Left lung (tissue), 4 donors: ENCODE measurements at regions not wholly inside any gene's neighbourhood (a gene's known extent, or its start where the extent isn't known, plus 50 kb on each side); places are given as distances from the start of the nearest gene placed in this dataset.
A peak's percentile ranks its signal among the peaks of the same experiment; 100 is the strongest.

Experiments used
- ATAC-seq: fragments of 200-7000 bp; cut with Tn5 transposase; one replicate; pipeline ENCODE4 v1.9.1; 2020; ENCODE audit warnings: moderate library complexity
- DNase-seq, 4 donors: peaks; one replicate each; pipeline ENCODE4 v3.0.0-alpha.2; 2013 to 2020
- H3K27ac ChIP-seq, 2 donors: fragments of 200-600 bp; sonication (generic) in 1 of 2; one replicate each; pipeline versions ENCODE4 v1.5.0 to v1.8.0; 2020 to 2021
- H3K27me3 ChIP-seq, 2 donors: fragments of 200-600 bp; sonication (generic) in 1 of 2; one replicate each; pipeline versions ENCODE4 v1.5.0 to v1.8.0; 2020 to 2021
- H3K36me3 ChIP-seq, 2 donors: fragments of 200-600 bp; sonication (generic) in 1 of 2; one replicate each; pipeline versions ENCODE4 v1.5.0 to v1.8.0; 2020 to 2021
- H3K4me1 ChIP-seq, 2 donors: fragments of 200-600 bp; one replicate each; pipeline ENCODE4 v1.8.0; 2021
- H3K4me3 ChIP-seq, 2 donors: fragments of 200-600 bp; sonication (generic) in 1 of 2; one replicate each; pipeline versions ENCODE4 v1.5.0 to v1.8.0; 2020 to 2021; ENCODE audit warnings: mild to moderate bottlenecking in 1 of 2
- H3K9me3 ChIP-seq, 2 donors: fragments of 200-600 bp; sonication (generic) in 1 of 2; one replicate each; pipeline versions ENCODE4 v1.5.0 to v1.8.0; 2020 to 2021
- intact Hi-C, 2 donors: fragments of 100-400 bp; cut with DNase I; formaldehyde crosslinking; loops; one replicate each; pipeline versions ENCODE4 v1.11.2 to v1.14.2; 2022
- TF ChIP-seq, protein P1 (sequence below), 2 donors: fragments of 200-600 bp; sonication (generic) in 1 of 2; IDR thresholded peaks; one replicate each; pipeline versions ENCODE4 v1.5.0 to v1.8.0; 2021; ENCODE audit warnings: antibody characterized with exemption in 2 of 2
- donor health status: DM: no; HTN: yes; CAD: no.
- donor health status: DM: no; HTN: no; CAD: no.

DNA sequence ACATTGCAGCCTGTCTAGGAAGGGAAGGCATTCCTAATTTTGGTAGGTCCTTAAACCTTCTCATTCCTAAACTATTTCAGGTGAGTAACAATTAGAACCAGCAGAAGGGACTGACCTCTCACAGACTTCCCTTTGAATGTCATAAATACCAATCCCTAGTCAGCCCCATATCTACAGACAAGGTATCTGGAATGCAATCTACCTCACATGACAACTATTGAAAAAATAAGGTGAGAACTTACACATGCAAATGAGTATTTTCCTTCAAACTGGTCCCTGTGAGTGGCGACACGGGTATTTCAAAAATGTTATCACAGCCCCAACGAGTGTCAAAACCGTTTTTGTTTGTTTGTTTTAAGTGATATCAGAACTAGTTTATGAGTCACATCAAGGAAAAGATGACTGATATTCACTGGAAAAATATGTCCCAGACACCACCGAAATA is 102.4 kb upstream of the VCX2 start:
- peak; percentile 83 for ATAC-seq
- H3K9me3 ChIP-seq, result no peaks in the 10 kb centered on the region
- intact Hi-C loops, result no loop called here
- no peaks in the 10 kb centered on the region for H3K4me1 ChIP-seq
- H3K36me3 ChIP-seq, result no peaks in the 10 kb centered on the region
- no peak overlapping the region for H3K4me3 ChIP-seq
- H3K27ac ChIP-seq, result no peak overlapping the region
- TF ChIP-seq, protein P1, sequence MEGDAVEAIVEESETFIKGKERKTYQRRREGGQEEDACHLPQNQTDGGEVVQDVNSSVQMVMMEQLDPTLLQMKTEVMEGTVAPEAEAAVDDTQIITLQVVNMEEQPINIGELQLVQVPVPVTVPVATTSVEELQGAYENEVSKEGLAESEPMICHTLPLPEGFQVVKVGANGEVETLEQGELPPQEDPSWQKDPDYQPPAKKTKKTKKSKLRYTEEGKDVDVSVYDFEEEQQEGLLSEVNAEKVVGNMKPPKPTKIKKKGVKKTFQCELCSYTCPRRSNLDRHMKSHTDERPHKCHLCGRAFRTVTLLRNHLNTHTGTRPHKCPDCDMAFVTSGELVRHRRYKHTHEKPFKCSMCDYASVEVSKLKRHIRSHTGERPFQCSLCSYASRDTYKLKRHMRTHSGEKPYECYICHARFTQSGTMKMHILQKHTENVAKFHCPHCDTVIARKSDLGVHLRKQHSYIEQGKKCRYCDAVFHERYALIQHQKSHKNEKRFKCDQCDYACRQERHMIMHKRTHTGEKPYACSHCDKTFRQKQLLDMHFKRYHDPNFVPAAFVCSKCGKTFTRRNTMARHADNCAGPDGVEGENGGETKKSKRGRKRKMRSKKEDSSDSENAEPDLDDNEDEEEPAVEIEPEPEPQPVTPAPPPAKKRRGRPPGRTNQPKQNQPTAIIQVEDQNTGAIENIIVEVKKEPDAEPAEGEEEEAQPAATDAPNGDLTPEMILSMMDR (IDR thresholded peaks at IDR 0.05), result no peak
- H3K27me3 ChIP-seq, result no peaks in the 10 kb centered on the region
- DNase-seq, result no peak

DNA sequence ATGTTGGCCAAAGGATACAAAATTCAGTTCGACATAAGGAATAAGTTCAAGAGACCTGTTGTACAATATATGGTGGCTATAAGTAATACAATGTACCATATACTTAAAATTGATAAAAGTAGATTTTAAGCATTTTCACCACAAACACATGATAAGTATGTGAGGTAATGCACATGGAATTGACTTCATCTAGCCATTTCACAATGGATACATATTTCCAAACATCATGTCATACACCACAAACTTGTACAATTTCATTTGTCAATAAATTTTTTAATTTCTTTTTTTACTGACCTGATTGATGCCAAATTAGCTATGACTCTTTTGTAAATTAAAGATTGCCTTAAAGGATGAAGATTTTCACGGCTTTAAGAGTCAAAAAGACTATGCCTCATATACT is 103.1 kb upstream of the VCX2 start:
- no peaks in the 10 kb centered on the region for H3K9me3 ChIP-seq
- H3K4me3 ChIP-seq, result no peak overlapping the region
- DNase-seq, result no peak
- intact Hi-C loops, result no loop called here
- ATAC-seq, result no peak
- no peaks in the 10 kb centered on the region for H3K4me1 ChIP-seq
- TF ChIP-seq, protein P1 (IDR thresholded peaks at IDR 0.05), result no peak
- H3K27ac ChIP-seq, result no peak overlapping the region
- no peaks in the 10 kb centered on the region for H3K36me3 ChIP-seq
- no peaks in the 10 kb centered on the region for H3K27me3 ChIP-seq

DNA sequence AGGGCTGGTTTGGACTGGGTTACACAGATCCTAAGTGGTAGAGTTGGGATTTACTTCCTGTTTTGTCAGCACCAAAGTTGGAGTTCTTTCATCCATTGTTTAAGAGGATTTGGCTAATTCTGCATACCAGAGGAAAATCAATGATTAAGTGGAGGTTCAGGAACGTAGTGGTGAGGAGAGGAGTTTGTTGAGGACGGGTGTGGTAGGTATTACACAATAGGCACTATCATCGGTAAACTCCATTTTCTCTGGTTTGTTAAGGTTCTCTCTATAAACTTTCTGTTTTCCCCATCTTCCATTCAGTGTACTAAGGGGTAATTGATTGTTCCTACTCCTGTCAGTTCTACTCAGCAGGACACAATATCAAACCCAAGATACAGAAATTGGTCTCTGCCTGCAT is 107.5 kb upstream of the VCX2 start:
- Histone ChIP-seq H3K9me3 (no peaks in the 10 kb centered on the region), H3K27me3 (no peaks in the 10 kb centered on the region), H3K36me3 (no peaks in the 10 kb centered on the region), H3K27ac (no peak overlapping the region), H3K4me3 (no peak overlapping the region), H3K4me1 (no peaks in the 10 kb centered on the region)
- TF ChIP-seq, protein P1 (IDR thresholded peaks at IDR 0.05), result no peak
- intact Hi-C loops, result no loop called here
- DNase-seq (no peak), ATAC-seq (no peak)

DNA sequence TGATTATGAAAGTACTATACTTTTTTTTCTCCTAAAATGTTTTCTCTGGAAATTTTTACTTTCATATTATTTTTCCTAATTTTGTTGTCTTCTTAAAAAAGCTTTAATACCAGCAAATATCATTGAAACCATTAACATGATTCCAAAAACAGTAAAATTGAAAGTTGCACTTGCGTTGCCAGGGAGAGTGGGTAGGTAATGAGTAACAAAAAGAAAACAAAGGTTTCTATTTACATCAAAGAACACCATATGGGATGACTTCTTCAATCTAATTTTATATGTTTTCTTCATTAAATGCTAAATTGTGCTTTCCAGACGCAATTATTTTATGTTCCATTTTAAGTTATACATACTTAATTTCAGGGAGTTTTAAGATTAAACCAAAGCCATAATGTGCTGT is 108.3 kb upstream of the VCX2 start:
- Histone ChIP-seq H3K27ac (no peak overlapping the region), H3K36me3 (no peaks in the 10 kb centered on the region), H3K4me1 (no peaks in the 10 kb centered on the region), H3K4me3 (no peak overlapping the region), H3K9me3 (no peaks in the 10 kb centered on the region), H3K27me3 (no peaks in the 10 kb centered on the region)
- ATAC-seq, result no peak
- TF ChIP-seq, protein P1 (IDR thresholded peaks at IDR 0.05), result no peak
- DNase-seq, result no peak
- intact Hi-C loops, result no loop called here

DNA sequence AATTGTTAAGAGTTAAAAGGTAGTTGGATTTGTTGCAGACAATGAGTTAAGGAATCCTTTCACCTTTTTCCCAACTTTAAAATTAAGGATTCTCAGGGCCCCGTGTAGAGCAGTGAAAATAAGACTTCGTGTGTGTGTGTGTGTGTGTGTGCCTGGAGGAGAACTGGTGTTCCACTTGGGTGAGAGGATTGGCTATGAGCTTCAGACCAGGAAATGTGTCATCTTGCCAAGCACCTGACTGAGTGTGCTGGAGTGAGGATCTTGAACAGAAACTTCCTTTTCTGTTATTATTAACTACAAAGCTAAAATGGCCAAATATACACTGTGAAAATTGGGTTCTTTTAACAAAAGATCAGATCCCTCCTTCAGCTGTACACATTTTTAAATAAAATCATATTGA is 113.1 kb upstream of the VCX2 start:
- Histone ChIP-seq H3K36me3 (no peaks in the 10 kb centered on the region), H3K9me3 (no peaks in the 10 kb centered on the region), H3K27me3 (no peaks in the 10 kb centered on the region), H3K27ac (no peak overlapping the region), H3K4me1 (no peaks in the 10 kb centered on the region), H3K4me3 (no peak overlapping the region)
- TF ChIP-seq, protein P1 (IDR thresholded peaks at IDR 0.05), result no peak
- peak; percentile 43 for ATAC-seq
- DNase-seq, result no peak
- intact Hi-C loops, result no loop called here
